Naive thymus-derived CD8-positive, alpha-beta T cell (primary cell): ENCODE measurements at regions not wholly inside any gene's neighbourhood (a gene's known extent, or its start where the extent isn't known, plus 50 kb on each side); places are given as distances from the start of the nearest gene placed in this dataset.
A peak's percentile ranks its signal among the peaks of the same experiment; 100 is the strongest.

Experiments used
- ATAC-seq, 2 donors: fragments of 150-1000 bp; cut with Tn5 transposase in 1 of 2; sonication (Bioruptor Pico), chemical (Tn5 transposase) in 1 of 2; 1 replicate in 1 of 2; 2 replicates in 1 of 2; pipeline ENCODE4 v1.10.0; 2021; ENCODE audit warnings: mild to moderate bottlenecking in 2 of 2, moderate library complexity in 2 of 2
- POLR2A ChIA-PET: fragments of 350-600 bp; sonication (Branson Sonifier 250); formaldehyde crosslinking; loops from one replicate; lab custom pipeline; 2021; ENCODE audit warnings: antibody characterized with exemption; lab: Charles Lee
- DNase-seq, 10 donors: peaks; one replicate each; pipeline versions ENCODE4 v3.0.0 to v3.0.0-alpha.2; 2020 to 2022
- H3K27ac Mint-ChIP-seq, 10 donors: one replicate each; pipeline ENCODE4 v1.8.0; 2020 to 2022; ENCODE audit warnings: mild to moderate bottlenecking in 10 of 10, mixed read lengths in 10 of 10, moderate library complexity in 4 of 10, inconsistent platforms in 1 of 10
- H3K27me3 Mint-ChIP-seq, 5 donors: one replicate each; pipeline ENCODE4 v1.8.0; 2021 to 2022; ENCODE audit warnings: mixed read lengths in 5 of 5
- H3K36me3 Mint-ChIP-seq, 3 donors: one replicate each; pipeline ENCODE4 v1.8.0; 2020 to 2022; ENCODE audit warnings: mixed read lengths in 3 of 3, mild to moderate bottlenecking in 2 of 3, inconsistent platforms in 1 of 3
- H3K4me1 Mint-ChIP-seq, 4 donors: one replicate each; pipeline ENCODE4 v1.8.0; 2021 to 2022; ENCODE audit warnings: mixed read lengths in 4 of 4
- H3K4me3 Mint-ChIP-seq, 10 donors: one replicate each; pipeline ENCODE4 v1.8.0; 2020 to 2022; ENCODE audit warnings: mild to moderate bottlenecking in 10 of 10, mixed read lengths in 10 of 10, moderate library complexity in 6 of 10, inconsistent platforms in 1 of 10
- H3K9me3 Mint-ChIP-seq, 9 donors: one replicate each; pipeline ENCODE4 v1.8.0; 2020 to 2022; ENCODE audit warnings: mixed read lengths in 9 of 9, mild to moderate bottlenecking in 3 of 9, inconsistent platforms in 1 of 9, moderate library complexity in 1 of 9

DNA sequence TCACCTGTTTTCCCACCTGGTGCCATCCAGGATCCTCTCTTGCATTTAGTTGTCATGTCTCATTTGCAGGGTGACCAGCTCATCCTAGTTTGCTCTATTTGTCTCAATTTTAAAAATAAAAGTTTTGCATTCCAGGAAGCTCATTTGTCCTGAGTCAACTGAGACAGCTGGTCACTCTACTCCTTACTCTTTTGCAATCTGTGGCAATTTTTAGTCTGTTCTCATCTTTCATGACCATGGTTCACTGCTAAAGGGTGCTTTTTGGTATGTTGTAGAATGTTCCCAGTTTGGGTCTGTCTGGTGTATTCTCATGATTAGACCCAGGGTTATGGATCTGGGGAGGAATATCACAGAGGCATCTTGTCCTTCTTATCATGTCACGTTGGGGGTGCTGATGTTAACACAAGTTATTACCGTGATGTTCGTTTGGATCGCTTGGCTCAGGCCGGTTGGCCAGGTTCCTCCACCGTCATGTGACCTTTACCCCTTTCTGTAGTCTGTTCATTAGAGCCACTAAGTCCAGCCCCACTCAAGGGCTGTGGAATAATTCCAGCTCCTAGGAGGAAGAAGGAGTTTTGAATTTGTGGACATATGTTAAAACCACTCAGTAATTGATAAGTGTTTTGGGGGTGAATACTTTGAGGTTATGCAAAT is 103.3 kb upstream of the IGFBP3 start:
- Mint-ChIP-seq H3K36me3 (no peaks in the 10 kb centered on the region), H3K9me3 (peaks cover 0 to 20% (median 3%) of the 10 kb centered on the region in 9 donors), H3K27ac (no peak overlapping the region), H3K27me3 (no peaks in the 10 kb centered on the region), H3K4me1 (peaks cover 0 to 2% (median 0%) of the 10 kb centered on the region in 4 donors), H3K4me3 (no peak overlapping the region)
- DNase-seq = no peak
- POLR2A ChIA-PET = no interaction called here
- ATAC-seq = no peak

DNA sequence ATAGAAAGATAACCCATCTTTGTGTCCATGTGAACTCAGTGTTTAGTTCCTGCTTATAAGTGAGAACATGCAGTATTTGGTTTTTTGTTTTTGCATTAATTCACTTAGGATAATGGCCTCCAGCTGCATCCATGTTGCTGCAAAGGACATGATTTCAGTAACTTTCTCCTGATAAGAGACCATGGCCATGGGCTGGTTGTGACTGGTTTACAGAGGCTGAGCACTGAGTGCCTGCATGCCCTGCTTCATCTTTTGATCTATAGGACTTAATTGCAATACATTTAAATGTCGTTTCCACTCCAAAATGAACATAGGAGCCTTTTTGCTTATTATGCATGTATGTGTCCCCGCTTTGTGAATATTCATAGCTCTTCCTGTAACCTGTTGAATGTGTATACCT is 101.3 kb upstream of the IGFBP3 start:
- H3K27ac Mint-ChIP-seq = no peak overlapping the region
- ATAC-seq = no peak
- H3K4me1 Mint-ChIP-seq = peaks cover 0 to 2% (median 0%) of the 10 kb centered on the region in 4 donors
- H3K36me3 Mint-ChIP-seq = no peaks in the 10 kb centered on the region
- POLR2A ChIA-PET = no interaction called here
- DNase-seq = no peak
- no peak overlapping the region for H3K4me3 Mint-ChIP-seq
- peaks cover 0 to 2% (median 0%) of the 10 kb centered on the region in 5 donors for H3K27me3 Mint-ChIP-seq
- H3K9me3 Mint-ChIP-seq = peaks cover 0 to 32% (median 17%) of the 10 kb centered on the region in 9 donors

DNA sequence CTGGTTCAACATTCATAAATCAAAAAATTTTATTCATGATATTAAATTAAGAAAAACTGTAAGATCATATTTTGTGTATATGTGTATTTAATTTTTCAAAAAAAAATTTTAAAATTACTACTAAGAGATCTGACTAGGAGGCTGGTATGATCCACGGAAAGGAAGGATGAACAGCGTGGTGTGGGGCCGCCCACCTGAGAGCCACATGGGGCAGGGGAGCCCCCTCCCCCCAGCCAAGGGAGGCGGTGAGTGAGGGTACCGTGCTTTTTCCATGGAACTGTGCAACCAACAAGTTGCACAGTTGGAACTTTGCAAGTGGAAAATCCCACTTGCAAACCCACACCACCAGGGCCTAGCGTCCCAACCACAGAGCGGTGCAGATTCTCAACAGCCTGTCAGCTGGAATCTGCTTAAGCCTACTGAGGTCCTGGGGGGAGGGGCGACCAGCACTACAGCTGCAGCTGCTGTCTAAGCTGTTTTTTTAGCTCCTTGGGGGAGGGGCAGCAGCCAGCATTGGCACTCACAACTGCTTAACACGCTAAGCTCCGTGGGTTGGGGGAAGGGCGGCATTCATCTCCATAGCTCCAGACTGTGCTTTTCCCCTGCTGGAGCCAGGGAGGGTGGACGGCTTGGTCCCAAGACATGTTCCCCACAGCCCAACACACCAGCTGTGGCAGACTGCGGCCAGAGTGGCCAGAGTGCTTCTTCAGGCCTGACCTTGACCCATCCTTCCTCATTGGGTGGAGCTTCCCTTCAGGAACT is 94.2 kb upstream of the IGFBP3 start:
- no peak for DNase-seq
- Mint-ChIP-seq H3K27ac (no peak overlapping the region), H3K4me1 (no peaks in the 10 kb centered on the region), H3K9me3 (peaks cover 0 to 30% (median 18%) of the 10 kb centered on the region in 9 donors), H3K4me3 (no peak overlapping the region), H3K36me3 (peaks cover 0 to 8% (median 0%) of the 10 kb centered on the region in 3 donors), H3K27me3 (peaks cover 0 to 11% (median 2%) of the 10 kb centered on the region in 5 donors)
- no peak for ATAC-seq
- POLR2A ChIA-PET = no interaction called here

- POLR2A ChIA-PET = no interaction called here
- no peak overlapping the region for H3K27ac Mint-ChIP-seq
- peaks cover 0 to 14% (median 3%) of the 10 kb centered on the region in 9 donors for H3K9me3 Mint-ChIP-seq
- H3K36me3 Mint-ChIP-seq = peaks cover 0 to 10% (median 0%) of the 10 kb centered on the region in 3 donors
- H3K4me3 Mint-ChIP-seq = no peak overlapping the region
- H3K27me3 Mint-ChIP-seq = peaks cover 0 to 12% (median 3%) of the 10 kb centered on the region in 5 donors
- DNase-seq (no peak), ATAC-seq (no peak)
- no peaks in the 10 kb centered on the region for H3K4me1 Mint-ChIP-seq
Observed at GRCh38 chr7:46011501-46011900, 90.4 kb upstream of the IGFBP3 start.

GRCh38 chr7:46011059-46011458 is 90.0 kb upstream of the IGFBP3 start:
- Mint-ChIP-seq H3K27me3 (peaks cover 0 to 11% (median 3%) of the 10 kb centered on the region in 5 donors), H3K27ac (peak overlapping the region in 1 of 10 donors; percentile 13), H3K4me3 (no peak overlapping the region), H3K36me3 (peaks cover 0 to 10% (median 0%) of the 10 kb centered on the region in 3 donors), H3K4me1 (no peaks in the 10 kb centered on the region), H3K9me3 (peaks cover 0 to 13% (median under 1%) of the 10 kb centered on the region in 9 donors)
- no peak for DNase-seq
- no peak for ATAC-seq
- POLR2A ChIA-PET = no interaction called here

DNA sequence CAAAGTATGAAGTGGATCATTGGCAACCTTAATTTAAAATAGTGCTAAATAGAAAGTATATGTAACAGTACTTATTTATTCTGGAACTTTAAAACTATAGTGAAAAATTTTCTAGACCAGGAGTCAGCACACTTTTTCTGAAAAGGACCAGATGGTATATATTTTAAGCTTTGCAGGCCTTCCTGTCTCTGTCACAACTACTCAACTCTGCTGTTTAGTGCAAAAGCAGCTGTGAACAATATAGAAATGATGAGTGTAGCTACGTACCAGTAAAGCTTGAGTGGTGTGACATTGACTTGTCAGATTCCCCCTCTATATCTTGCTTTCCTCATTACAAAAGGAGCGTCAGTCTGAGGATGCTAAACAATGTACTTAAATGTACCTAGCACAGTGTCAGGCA is 88.1 kb upstream of the IGFBP3 start:
- Mint-ChIP-seq H3K27ac (no peak overlapping the region), H3K36me3 (peaks cover 0 to 12% (median 0%) of the 10 kb centered on the region in 3 donors), H3K9me3 (peaks cover 0 to 16% (median 2%) of the 10 kb centered on the region in 9 donors), H3K4me1 (no peaks in the 10 kb centered on the region), H3K4me3 (no peak overlapping the region), H3K27me3 (peaks cover 0 to 11% (median 3%) of the 10 kb centered on the region in 5 donors)
- POLR2A ChIA-PET = no interaction called here
- DNase-seq = no peak
- ATAC-seq = no peak

- Mint-ChIP-seq H3K4me3 (no peak overlapping the region), H3K9me3 (peaks cover 0 to 18% (median 6%) of the 10 kb centered on the region in 9 donors), H3K36me3 (peaks cover 0 to 12% (median under 1%) of the 10 kb centered on the region in 3 donors), H3K27me3 (peaks cover 0 to 11% (median 3%) of the 10 kb centered on the region in 5 donors), H3K4me1 (no peaks in the 10 kb centered on the region), H3K27ac (no peak overlapping the region)
- POLR2A ChIA-PET = no interaction called here
- ATAC-seq = no peak
- DNase-seq = no peak
Observed at GRCh38 chr7:46007990-46008643, 87.0 kb upstream of the IGFBP3 start.

GRCh38 chr7:46007194-46007593 is 86.1 kb upstream of the IGFBP3 start:
- Mint-ChIP-seq H3K27ac (no peak overlapping the region), H3K4me3 (no peak overlapping the region), H3K9me3 (peaks cover 0 to 20% (median 7%) of the 10 kb centered on the region in 9 donors), H3K27me3 (peaks cover 0 to 11% (median 3%) of the 10 kb centered on the region in 5 donors), H3K4me1 (no peaks in the 10 kb centered on the region), H3K36me3 (peaks cover 0 to 12% (median 9%) of the 10 kb centered on the region in 3 donors)
- POLR2A ChIA-PET = no interaction called here
- ATAC-seq (no peak), DNase-seq (no peak)

DNA sequence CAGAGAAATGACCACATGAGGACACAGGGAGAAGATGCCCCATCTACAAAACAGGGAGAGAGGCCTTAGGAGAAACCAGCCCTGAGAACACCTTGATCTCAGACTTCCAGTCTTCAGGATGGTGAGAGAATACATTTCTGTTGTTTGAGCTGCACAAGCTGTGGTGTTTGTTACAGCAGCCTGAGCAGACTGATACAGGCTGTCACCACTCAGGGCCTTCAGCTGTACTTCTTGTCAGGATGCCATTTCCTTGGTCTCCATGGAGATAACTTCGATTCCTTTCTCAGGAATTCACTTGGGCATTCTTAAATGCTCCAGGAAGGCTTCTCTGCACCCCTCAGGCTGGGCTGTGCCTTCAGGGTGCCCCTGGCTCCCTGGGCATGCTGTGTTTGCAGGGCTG is 85.7 kb upstream of the IGFBP3 start:
- DNase-seq = no peak
- Mint-ChIP-seq H3K27ac (no peak overlapping the region), H3K27me3 (peaks cover 0 to 8% (median 2%) of the 10 kb centered on the region in 5 donors), H3K4me1 (no peaks in the 10 kb centered on the region), H3K36me3 (peaks cover 0 to 13% (median 12%) of the 10 kb centered on the region in 3 donors), H3K9me3 (peaks cover 0 to 20% (median 11%) of the 10 kb centered on the region in 9 donors), H3K4me3 (no peak overlapping the region)
- POLR2A ChIA-PET = no interaction called here
- ATAC-seq = no peak

DNA sequence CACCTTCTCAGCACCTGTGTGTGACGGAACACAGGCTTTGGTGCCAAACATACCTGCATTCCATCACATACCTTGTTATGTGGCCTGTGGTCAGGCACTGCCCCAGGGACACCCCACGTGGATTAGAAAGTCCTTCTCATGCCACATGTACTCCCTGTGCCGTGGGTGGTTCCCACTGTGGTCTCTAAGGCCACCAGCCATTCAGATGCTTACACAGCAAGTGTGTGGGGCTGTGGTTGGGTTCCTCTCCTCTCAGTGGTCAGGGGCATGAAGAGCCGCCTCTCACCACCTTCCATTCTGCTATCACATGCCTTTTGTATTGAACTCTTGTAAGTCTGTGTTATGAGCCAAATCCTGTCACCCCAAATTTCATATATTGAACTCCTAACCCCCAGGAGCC is 85.1 kb upstream of the IGFBP3 start:
- Mint-ChIP-seq H3K4me3 (no peak overlapping the region), H3K36me3 (peaks cover 0 to 18% (median 12%) of the 10 kb centered on the region in 3 donors), H3K27me3 (peaks cover 0 to 4% (median 2%) of the 10 kb centered on the region in 5 donors), H3K9me3 (peaks cover 0 to 19% (median 14%) of the 10 kb centered on the region in 9 donors), H3K4me1 (no peaks in the 10 kb centered on the region), H3K27ac (no peak overlapping the region)
- DNase-seq = no peak
- no peak for ATAC-seq
- POLR2A ChIA-PET = no interaction called here

GRCh38 chr7:46004965-46005364 is 83.9 kb upstream of the IGFBP3 start:
- ATAC-seq = no peak
- H3K4me1 Mint-ChIP-seq = no peaks in the 10 kb centered on the region
- POLR2A ChIA-PET = no interaction called here

DNA sequence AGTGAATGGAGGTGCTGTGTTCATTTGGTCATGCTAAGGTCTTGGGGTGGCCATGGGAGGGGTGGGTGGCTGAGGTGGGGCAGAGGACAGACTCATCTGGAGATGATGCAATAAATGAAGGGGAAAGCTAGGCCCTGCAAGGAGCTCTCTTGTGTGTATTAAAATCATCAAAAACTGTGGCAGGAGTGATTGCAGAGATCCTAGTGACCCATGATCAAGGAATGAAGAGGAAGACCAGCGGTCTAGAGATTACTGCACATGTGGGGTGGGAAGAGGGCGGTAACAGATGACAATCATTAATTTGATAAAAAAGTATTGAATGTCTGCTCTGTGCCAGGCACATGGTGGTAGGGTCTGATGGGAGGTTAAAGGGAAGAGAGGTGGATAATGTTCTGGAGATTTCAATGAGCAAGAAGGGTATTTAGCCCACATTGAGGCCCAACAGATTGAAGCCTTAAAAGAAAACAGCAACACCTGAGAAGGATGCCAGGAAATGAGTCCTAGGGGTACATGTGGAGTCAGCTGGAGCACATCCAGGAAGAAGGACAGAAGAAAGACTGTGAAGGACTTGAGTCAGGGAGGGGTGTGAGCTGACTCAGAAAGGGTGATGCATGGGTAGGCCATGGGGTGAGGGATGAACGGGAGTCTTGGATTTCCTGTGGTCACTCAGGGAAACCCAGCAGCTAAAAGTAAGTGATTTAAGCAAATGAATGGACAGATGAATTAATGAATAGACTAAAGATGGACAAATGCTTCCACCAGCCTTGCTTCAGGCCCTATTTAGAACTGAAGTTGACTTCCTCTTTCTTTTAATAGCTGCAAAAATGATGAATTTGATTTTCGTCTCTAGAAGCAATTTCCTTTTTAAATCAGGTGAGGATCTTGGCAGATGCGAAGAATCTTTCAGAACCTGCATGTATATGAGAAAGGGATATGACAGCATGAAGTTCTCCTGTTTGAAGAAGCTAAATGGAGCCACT is 83.1 kb upstream of the IGFBP3 start:
- H3K27ac Mint-ChIP-seq = peak overlapping the region in 1 of 10 donors; percentile 38
- H3K9me3 Mint-ChIP-seq = peaks cover 0 to 30% (median 16%) of the 10 kb centered on the region in 9 donors
- no peak overlapping the region for H3K4me3 Mint-ChIP-seq
- DNase-seq (no peak), ATAC-seq (no peak)
- POLR2A ChIA-PET = no interaction called here
- H3K4me1 Mint-ChIP-seq = no peaks in the 10 kb centered on the region
- H3K27me3 Mint-ChIP-seq = peaks cover 0 to 2% (median 0%) of the 10 kb centered on the region in 5 donors
- H3K36me3 Mint-ChIP-seq = peaks cover 0 to 30% (median 2%) of the 10 kb centered on the region in 3 donors

More at GRCh38 chr7:46004965-46005364, 83.9 kb upstream of the IGFBP3 start:
- Mint-ChIP-seq H3K27me3 (peaks cover 0 to 4% (median 1%) of the 10 kb centered on the region in 5 donors), H3K9me3 (peaks cover 0 to 23% (median 16%) of the 10 kb centered on the region in 9 donors), H3K4me3 (no peak overlapping the region), H3K36me3 (peaks cover 0 to 29% (median 2%) of the 10 kb centered on the region in 3 donors), H3K27ac (no peak overlapping the region)
- no peak for DNase-seq
